GM21737 (cell line): ENCODE measurements at regions not wholly inside any gene's neighbourhood (a gene's known extent, or its start where the extent isn't known, plus 50 kb on each side); places are given as distances from the start of the nearest gene placed in this dataset.
A peak's percentile ranks its signal among the peaks of the same experiment; 100 is the strongest.

Experiments
- ATAC-seq: cut with Tn5 transposase; IDR thresholded peaks from one replicate; pipeline ENCODE4 v1.9.1; 2021; ENCODE audit warnings: mild to moderate bottlenecking, moderate library complexity; ENCODE audit not compliant: unreplicated experiment

- no peak for ATAC-seq
Measured at GRCh38 chr14:87816416-87816815, 176.6 kb downstream of the GALC start.

GRCh38 chr14:87815121-87815520 is 177.9 kb downstream of the GALC start:
- ATAC-seq, result no peak

GRCh38 chr14:87813686-87814085 is 179.3 kb downstream of the GALC start:
- no peak for ATAC-seq

GRCh38 chr14:87813211-87813610 is 179.8 kb downstream of the GALC start:
- no peak for ATAC-seq

GRCh38 chr14:87811246-87811645 is 181.7 kb downstream of the GALC start:
- ATAC-seq, result no peak

GRCh38 chr14:87810711-87811110 is 182.3 kb downstream of the GALC start:
- ATAC-seq, result no peak

- no peak for ATAC-seq
Measured at GRCh38 chr14:87809261-87809660, 183.7 kb downstream of the GALC start.

GRCh38 chr14:87805315-87805723 is 187.7 kb downstream of the GALC start:
- ATAC-seq, result peak; percentile 82

GRCh38 chr14:87800216-87800615 is 192.8 kb downstream of the GALC start:
- no peak for ATAC-seq

- ATAC-seq, result no peak
Measured at GRCh38 chr14:87799400-87799799, 193.6 kb downstream of the GALC start.

GRCh38 chr14:87797001-87797400 is 196.0 kb downstream of the GALC start:
- ATAC-seq, result no peak

GRCh38 chr14:87794561-87794960 is 198.4 kb downstream of the GALC start:
- ATAC-seq, result no peak

- ATAC-seq, result no peak
Measured at GRCh38 chr14:87785897-87786296, 207.1 kb downstream of the GALC start.

- ATAC-seq, result no peak
Measured at GRCh38 chr14:87784386-87784785, 208.6 kb downstream of the GALC start.

- ATAC-seq, result no peak
Measured at GRCh38 chr14:87783071-87783470, 209.9 kb downstream of the GALC start.

GRCh38 chr14:87772854-87773253 is 220.1 kb downstream of the GALC start:
- no peak for ATAC-seq

GRCh38 chr14:87767567-87767901 is 225.4 kb downstream of the GALC start:
- ATAC-seq, result peak; percentile 74

- ATAC-seq, result no peak
Measured at GRCh38 chr14:87758876-87759275, 234.1 kb downstream of the GALC start.

- no peak for ATAC-seq
Measured at GRCh38 chr14:87756661-87757060, 236.3 kb downstream of the GALC start.

GRCh38 chr14:87754520-87755223 is 238.3 kb downstream of the GALC start:
- no peak for ATAC-seq

GRCh38 chr14:87748558-87748957 is 244.4 kb downstream of the GALC start:
- ATAC-seq, result no peak

GRCh38 chr14:87745507-87746118 is 247.4 kb downstream of the GALC start:
- no peak for ATAC-seq
